Stimulated activated CD4-positive, alpha-beta T cell treated with anti-CD3 and anti-CD28 coated beads, TNF-alpha, amount 100 ng/mL, for 4 hours (primary cell): ENCODE measurements at regions not wholly inside any gene's neighbourhood (a gene's known extent, or its start where the extent isn't known, plus 50 kb on each side); places are given as distances from the start of the nearest gene placed in this dataset.

Experiments used
- DNase-seq, 3 experiments: peaks; one replicate each; pipeline ENCODE4 v3.0.0-alpha.2; 2020; ENCODE audit warnings: low read depth in 3 of 3

GRCh38 chr2:226680719-226681118 is 118.9 kb downstream of the IRS1 start:
- DNase-seq: no peak

- no peak for DNase-seq
Measured at GRCh38 chr2:226679389-226680065, 120.1 kb downstream of the IRS1 start.

DNA sequence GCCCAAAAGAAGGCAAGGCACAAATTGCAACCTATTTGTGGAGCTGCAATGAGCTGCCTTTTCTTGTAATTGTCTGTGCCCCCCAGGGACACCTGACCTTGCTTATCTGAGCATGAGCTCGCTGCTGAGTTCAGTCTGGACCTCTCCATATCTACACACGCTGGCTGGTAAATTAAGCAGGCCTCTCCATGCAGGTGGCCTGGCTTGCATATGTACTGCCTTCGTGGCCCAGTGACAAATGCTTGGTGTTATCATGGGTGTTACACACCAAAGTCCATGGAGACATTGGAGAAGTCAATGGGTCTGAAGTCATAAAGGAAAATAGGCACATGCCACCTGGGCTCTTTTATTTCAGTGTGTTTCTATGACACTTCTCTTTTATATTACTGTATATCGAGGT is 121.2 kb downstream of the IRS1 start:
- DNase-seq: no peak

- DNase-seq: no peak
Measured at GRCh38 chr2:226677080-226677479, 122.5 kb downstream of the IRS1 start.

GRCh38 chr2:226676618-226677017 is 123.0 kb downstream of the IRS1 start:
- DNase-seq: no peak

DNA sequence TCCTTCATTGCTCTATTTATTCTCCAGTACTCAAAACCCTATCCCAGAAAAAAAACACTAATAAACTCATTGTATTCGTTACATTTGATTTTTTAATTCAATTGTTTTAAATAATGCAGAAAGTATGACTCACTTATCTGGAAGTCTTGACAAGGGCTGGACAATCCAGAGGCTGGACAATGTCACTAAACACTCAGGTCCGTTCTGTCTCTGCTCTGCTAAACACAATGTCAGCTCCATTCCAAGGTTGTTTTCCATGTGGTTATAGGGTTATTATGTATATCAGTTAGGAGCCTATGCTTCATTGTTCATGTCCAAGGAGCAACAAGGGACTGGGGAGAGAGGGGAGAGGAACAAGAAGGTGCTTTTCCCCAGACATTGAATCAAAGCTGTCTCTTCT is 125.5 kb downstream of the IRS1 start:
- DNase-seq: no peak

DNA sequence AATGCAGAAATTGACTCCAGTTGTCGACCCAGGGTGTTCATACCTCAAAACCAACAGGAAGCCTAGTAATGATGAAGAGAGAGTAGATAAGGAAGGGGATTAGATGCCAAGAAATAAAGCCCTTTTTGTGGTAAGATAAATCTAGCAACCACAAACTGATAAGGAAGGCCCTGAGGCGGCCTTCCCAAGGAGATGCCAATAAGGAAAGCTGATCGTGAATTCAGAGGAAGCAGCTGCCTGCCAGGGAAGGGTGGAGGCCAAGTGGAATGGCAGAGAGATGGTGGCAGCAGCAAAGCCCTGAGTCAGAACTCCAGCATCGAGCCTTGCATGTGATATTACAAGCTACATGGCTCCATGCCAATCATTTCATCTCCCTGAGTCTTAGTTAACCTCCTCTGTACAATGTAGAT is 126.3 kb downstream of the IRS1 start:
- DNase-seq: no peak

DNA sequence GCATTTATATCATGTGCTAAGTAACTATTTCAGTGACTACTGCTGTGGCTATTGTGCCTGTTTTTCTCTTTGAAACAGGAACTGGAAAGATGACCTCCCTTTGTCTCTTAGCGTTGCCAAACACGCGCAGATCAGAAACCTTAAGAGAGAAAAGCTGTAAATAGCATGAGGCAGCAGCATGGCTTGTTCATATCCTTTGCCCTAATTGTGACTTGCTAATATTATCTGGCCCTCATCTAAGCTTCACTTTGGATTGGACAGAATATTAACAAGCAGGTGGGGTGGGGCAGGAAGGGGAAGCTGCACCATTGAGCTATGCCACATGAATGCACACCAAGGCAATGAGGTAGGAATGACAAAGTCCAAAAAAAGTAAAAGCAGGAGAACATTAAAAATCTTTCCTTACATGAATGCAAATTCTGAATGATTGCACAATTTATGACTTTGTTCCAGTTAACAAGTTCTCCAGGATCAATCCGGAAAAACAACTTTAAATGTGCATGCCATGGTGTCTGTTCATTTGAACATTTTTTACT is 128.4 kb downstream of the IRS1 start:
- no peak for DNase-seq

GRCh38 chr2:226669905-226670304 is 129.7 kb downstream of the IRS1 start:
- DNase-seq: no peak

GRCh38 chr2:226669249-226669648 is 130.4 kb downstream of the IRS1 start:
- no peak for DNase-seq

- DNase-seq: no peak
Measured at GRCh38 chr2:226667736-226668135, 131.9 kb downstream of the IRS1 start.

GRCh38 chr2:226665306-226665831 is 134.3 kb downstream of the IRS1 start:
- no peak for DNase-seq

GRCh38 chr2:226664661-226665060 is 135.0 kb downstream of the IRS1 start:
- no peak for DNase-seq

DNA sequence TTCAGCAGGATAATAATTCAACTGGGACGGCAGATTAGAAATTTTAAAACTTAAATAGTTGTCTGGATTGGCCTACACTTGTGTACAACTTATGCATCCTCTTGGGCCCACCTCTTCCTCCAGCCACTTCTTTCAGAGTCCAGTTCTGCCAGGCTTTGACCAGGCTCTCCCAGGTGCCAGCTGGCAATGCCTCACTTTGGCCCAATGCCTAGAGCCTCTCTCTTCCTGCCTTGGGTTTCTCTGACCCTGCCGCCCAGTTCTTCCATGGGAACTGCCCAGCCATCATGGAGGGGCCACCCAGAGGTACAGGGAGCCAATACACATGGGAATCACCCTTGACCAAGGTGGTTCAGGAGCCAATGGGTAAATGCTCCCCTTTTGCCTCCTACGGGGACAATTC is 135.5 kb downstream of the IRS1 start:
- no peak for DNase-seq

- DNase-seq: no peak
Measured at GRCh38 chr2:226661789-226662545, 137.7 kb downstream of the IRS1 start.

GRCh38 chr2:226660526-226660925 is 139.1 kb downstream of the IRS1 start:
- no peak for DNase-seq

- no peak for DNase-seq
Measured at GRCh38 chr2:226660124-226660523, 139.5 kb downstream of the IRS1 start.

DNA sequence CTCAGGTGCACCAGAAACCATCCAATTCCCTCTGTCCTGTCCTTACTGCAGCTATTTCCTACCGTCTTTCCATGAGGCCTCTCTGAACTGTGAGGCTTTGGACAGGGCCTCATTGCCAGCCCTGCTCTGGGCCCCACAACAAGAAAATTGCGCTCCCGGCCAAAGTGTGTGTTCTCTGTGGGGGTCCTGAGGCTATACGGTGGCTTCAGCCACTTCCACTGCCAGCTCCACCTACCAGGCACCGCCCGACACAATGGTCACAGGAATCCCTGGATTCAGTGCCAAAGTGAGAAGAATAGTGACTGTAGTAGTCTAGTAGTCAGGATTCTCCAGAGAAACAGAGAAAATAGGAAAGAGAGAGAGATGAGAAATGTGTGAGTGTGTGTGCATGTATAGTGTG is 140.2 kb downstream of the IRS1 start:
- no peak for DNase-seq

- no peak for DNase-seq
Measured at GRCh38 chr2:226658555-226658954, 141.1 kb downstream of the IRS1 start.

GRCh38 chr2:226657340-226658053 is 142.1 kb downstream of the IRS1 start:
- DNase-seq: no peak

DNA sequence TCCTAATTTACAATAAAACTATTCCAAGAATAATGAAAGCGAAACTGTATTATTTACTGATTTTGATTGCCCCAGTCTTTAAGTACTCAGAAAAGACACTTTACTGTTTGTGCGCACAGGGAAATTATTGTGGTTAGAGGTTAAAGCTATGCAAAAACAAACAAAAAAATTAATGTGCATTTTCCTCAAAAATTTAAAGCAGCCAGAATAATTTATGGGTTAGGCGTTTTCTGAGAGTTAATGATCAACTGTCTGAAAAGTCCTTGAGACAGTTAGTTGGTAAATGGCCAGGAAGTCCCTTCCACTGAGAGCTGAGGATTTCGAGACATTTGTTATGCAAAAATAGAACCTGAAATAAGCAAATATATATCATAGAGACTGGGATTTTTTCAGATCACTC is 143.3 kb downstream of the IRS1 start:
- DNase-seq: no peak

DNA sequence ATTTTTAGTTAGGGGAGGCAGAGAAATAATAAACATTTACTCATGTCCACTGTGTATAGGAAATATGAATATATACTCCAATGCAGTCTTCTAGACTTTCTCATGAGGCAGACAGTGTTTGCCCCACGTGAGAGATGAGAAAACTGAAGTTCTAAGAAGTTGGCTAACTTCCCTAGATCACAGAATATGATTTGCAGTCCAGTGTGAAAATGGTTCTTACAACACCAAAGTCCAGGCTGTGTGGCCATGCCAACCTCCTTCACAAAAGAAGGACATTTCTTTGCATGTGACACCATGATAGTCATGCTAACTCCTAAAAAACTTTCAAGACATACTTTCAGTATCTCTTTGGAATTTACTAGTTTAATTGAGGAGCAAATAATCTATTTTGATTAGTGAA is 143.7 kb downstream of the IRS1 start:
- DNase-seq: no peak
